ENCODE measurements at regions not wholly inside any gene's neighbourhood (a gene's known extent, or its start where the extent isn't known, plus 50 kb on each side); places are given as distances from the start of the nearest gene placed in this dataset.

DNA sequence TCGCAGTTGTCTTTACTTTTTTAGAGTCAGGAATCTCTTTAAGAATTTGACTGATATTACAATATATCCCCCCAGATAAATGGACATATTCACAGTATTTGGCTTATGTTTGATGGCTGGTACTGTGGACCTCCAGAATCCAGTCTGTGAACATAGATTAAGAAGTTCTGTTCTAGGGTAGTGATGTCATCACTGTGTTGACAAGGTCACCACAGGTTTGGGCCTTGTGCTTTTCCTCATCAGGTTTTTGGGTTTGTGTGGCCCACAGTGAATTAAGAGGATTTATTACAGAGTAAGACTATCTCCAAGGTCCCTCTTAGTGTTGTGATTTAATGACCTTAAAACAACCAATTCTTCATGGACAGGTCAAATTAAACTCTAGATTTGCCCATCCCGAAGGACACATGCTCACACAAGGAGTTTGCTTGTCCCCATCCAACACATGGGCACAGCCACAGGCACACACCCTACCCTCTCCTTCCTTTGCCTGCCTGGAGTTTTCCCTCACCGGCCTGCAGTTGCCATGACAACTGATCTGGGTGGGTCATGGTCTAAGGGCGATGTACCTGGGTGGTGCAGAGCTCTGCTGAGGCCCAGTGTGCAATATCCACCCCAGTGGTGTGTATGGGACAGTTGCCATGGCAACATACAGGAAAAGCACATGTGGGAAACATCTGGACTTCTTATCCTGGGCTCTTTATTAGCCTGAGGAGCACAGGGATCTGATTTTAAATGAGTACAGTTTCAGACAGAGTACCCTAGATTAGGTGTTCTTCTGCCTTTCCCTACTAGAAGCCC lies 98.6 kb downstream of the NAV1 start:
- no peak overlapping the region for H3K4me2 ChIP-seq
- H3F3A ChIP-seq (replicated peaks; ENCODE audit: low read depth), result no peaks in the 10 kb centered on the region
- ATAC-seq (no peak), DNase-seq (ENCODE audit: low spot score) (no peak)
- Mint-ChIP-seq H3K36me3 (ENCODE audit: low read depth) (no peaks in the 10 kb centered on the region; the same call in 2 of the 3 replicates), H3K27me3 (ENCODE audit: insufficient read depth, low read depth, poor library complexity) (peaks cover 10% of the 10 kb centered on the region), H3K27ac (no peak overlapping the region), H3K9me3 (no peaks in the 10 kb centered on the region), H3K4me3 (no peak overlapping the region), H3K4me1 (peaks cover 21% of the 10 kb centered on the region)
- H3K9me2 ChIP-seq (ENCODE audit: insufficient read depth), result 0 out of 2 replicates have a peak, but pooled peaks cover 6% of the 10 kb centered on the region
- no peak overlapping the region for H2AFZ ChIP-seq
- H4K20me1 ChIP-seq (replicated peaks; ENCODE audit: insufficient read depth), result no peaks in the 10 kb centered on the region
- TF ChIP-seq CREB1 (CRISPR knock-in tag; IDR thresholded peaks at IDR 0.05; ENCODE audit: low read depth) (no peak), EZH2 (IDR thresholded peaks at IDR 0.05; ENCODE audit: low read depth, unreplicated experiment) (no peak), ZNF114 (CRISPR knock-in tag; IDR thresholded peaks at IDR 0.05) (no peak), EZH2phosphoT487 (IDR thresholded peaks at IDR 0.05; ENCODE audit: unreplicated experiment) (no peak), JUNB (IDR thresholded peaks at IDR 0.05; ENCODE audit: unreplicated experiment) (no peak), NANOG (IDR thresholded peaks at IDR 0.05; ENCODE audit: borderline replicate concordance) (no peak), ZNF331 (CRISPR knock-in tag; IDR thresholded peaks at IDR 0.05; ENCODE audit: low read depth) (no peak), STAT1 (IDR thresholded peaks at IDR 0.05; ENCODE audit: unreplicated experiment) (no peak), POLR2AphosphoS5 (IDR thresholded peaks at IDR 0.05; ENCODE audit: low read depth) (no peak)
- TF ChIP-seq, protein P1, sequence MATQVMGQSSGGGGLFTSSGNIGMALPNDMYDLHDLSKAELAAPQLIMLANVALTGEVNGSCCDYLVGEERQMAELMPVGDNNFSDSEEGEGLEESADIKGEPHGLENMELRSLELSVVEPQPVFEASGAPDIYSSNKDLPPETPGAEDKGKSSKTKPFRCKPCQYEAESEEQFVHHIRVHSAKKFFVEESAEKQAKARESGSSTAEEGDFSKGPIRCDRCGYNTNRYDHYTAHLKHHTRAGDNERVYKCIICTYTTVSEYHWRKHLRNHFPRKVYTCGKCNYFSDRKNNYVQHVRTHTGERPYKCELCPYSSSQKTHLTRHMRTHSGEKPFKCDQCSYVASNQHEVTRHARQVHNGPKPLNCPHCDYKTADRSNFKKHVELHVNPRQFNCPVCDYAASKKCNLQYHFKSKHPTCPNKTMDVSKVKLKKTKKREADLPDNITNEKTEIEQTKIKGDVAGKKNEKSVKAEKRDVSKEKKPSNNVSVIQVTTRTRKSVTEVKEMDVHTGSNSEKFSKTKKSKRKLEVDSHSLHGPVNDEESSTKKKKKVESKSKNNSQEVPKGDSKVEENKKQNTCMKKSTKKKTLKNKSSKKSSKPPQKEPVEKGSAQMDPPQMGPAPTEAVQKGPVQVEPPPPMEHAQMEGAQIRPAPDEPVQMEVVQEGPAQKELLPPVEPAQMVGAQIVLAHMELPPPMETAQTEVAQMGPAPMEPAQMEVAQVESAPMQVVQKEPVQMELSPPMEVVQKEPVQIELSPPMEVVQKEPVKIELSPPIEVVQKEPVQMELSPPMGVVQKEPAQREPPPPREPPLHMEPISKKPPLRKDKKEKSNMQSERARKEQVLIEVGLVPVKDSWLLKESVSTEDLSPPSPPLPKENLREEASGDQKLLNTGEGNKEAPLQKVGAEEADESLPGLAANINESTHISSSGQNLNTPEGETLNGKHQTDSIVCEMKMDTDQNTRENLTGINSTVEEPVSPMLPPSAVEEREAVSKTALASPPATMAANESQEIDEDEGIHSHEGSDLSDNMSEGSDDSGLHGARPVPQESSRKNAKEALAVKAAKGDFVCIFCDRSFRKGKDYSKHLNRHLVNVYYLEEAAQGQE (IDR thresholded peaks at IDR 0.05; ENCODE audit: unreplicated experiment), result no peak
- TF ChIP-seq, protein P2, sequence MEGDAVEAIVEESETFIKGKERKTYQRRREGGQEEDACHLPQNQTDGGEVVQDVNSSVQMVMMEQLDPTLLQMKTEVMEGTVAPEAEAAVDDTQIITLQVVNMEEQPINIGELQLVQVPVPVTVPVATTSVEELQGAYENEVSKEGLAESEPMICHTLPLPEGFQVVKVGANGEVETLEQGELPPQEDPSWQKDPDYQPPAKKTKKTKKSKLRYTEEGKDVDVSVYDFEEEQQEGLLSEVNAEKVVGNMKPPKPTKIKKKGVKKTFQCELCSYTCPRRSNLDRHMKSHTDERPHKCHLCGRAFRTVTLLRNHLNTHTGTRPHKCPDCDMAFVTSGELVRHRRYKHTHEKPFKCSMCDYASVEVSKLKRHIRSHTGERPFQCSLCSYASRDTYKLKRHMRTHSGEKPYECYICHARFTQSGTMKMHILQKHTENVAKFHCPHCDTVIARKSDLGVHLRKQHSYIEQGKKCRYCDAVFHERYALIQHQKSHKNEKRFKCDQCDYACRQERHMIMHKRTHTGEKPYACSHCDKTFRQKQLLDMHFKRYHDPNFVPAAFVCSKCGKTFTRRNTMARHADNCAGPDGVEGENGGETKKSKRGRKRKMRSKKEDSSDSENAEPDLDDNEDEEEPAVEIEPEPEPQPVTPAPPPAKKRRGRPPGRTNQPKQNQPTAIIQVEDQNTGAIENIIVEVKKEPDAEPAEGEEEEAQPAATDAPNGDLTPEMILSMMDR (conservative IDR thresholded peaks at IDR 0.05; ENCODE audit: low read depth in 2 of 2), result no peak
- TF ChIP-seq, protein P3, sequence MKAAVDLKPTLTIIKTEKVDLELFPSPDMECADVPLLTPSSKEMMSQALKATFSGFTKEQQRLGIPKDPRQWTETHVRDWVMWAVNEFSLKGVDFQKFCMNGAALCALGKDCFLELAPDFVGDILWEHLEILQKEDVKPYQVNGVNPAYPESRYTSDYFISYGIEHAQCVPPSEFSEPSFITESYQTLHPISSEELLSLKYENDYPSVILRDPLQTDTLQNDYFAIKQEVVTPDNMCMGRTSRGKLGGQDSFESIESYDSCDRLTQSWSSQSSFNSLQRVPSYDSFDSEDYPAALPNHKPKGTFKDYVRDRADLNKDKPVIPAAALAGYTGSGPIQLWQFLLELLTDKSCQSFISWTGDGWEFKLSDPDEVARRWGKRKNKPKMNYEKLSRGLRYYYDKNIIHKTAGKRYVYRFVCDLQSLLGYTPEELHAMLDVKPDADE (IDR thresholded peaks at IDR 0.05), result no peak
- TF ChIP-seq, protein P4, sequence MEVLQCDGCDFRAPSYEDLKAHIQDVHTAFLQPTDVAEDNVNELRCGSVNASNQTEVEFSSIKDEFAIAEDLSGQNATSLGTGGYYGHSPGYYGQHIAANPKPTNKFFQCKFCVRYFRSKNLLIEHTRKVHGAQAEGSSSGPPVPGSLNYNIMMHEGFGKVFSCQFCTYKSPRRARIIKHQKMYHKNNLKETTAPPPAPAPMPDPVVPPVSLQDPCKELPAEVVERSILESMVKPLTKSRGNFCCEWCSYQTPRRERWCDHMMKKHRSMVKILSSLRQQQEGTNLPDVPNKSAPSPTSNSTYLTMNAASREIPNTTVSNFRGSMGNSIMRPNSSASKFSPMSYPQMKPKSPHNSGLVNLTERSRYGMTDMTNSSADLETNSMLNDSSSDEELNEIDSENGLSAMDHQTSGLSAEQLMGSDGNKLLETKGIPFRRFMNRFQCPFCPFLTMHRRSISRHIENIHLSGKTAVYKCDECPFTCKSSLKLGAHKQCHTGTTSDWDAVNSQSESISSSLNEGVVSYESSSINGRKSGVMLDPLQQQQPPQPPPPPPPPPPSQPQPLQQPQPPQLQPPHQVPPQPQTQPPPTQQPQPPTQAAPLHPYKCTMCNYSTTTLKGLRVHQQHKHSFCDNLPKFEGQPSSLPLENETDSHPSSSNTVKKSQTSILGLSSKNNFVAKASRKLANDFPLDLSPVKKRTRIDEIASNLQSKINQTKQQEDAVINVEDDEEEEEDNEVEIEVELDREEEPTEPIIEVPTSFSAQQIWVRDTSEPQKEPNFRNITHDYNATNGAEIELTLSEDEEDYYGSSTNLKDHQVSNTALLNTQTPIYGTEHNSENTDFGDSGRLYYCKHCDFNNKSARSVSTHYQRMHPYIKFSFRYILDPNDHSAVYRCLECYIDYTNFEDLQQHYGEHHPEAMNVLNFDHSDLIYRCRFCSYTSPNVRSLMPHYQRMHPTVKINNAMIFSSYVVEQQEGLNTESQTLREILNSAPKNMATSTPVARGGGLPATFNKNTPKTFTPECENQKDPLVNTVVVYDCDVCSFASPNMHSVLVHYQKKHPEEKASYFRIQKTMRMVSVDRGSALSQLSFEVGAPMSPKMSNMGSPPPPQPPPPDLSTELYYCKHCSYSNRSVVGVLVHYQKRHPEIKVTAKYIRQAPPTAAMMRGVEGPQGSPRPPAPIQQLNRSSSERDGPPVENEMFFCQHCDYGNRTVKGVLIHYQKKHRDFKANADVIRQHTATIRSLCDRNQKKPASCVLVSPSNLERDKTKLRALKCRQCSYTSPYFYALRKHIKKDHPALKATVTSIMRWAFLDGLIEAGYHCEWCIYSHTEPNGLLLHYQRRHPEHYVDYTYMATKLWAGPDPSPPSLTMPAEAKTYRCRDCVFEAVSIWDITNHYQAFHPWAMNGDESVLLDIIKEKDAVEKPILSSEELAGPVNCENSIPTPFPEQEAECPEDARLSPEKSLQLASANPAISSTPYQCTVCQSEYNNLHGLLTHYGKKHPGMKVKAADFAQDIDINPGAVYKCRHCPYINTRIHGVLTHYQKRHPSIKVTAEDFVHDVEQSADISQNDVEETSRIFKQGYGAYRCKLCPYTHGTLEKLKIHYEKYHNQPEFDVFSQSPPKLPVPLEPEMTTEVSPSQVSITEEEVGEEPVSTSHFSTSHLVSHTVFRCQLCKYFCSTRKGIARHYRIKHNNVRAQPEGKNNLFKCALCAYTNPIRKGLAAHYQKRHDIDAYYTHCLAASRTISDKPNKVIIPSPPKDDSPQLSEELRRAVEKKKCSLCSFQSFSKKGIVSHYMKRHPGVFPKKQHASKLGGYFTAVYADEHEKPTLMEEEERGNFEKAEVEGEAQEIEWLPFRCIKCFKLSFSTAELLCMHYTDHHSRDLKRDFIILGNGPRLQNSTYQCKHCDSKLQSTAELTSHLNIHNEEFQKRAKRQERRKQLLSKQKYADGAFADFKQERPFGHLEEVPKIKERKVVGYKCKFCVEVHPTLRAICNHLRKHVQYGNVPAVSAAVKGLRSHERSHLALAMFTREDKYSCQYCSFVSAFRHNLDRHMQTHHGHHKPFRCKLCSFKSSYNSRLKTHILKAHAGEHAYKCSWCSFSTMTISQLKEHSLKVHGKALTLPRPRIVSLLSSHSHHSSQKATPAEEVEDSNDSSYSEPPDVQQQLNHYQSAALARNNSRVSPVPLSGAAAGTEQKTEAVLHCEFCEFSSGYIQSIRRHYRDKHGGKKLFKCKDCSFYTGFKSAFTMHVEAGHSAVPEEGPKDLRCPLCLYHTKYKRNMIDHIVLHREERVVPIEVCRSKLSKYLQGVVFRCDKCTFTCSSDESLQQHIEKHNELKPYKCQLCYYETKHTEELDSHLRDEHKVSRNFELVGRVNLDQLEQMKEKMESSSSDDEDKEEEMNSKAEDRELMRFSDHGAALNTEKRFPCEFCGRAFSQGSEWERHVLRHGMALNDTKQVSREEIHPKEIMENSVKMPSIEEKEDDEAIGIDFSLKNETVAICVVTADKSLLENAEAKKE (CRISPR knock-in tag; IDR thresholded peaks at IDR 0.05), result no peak
- no peaks in the 10 kb centered on the region for H3K79me2 ChIP-seq (replicated peaks; ENCODE audit: insufficient read depth)
- H3K4me3 ChIP-seq, result no peak overlapping the region
- H3K27me3 ChIP-seq (ENCODE audit: insufficient read depth), result no peaks in the 10 kb centered on the region
- no peaks in the 10 kb centered on the region for H3K36me3 ChIP-seq (ENCODE audit: insufficient read depth)
- no peak overlapping the region for H3K27ac ChIP-seq (ENCODE audit: low read depth)
- H3K4me1 ChIP-seq (ENCODE audit: insufficient read depth), result no peaks in the 10 kb centered on the region; the same call in 1 of the 2 replicates
